K562 (cell line): ENCODE measurements at regions not wholly inside any gene's neighbourhood (a gene's known extent, or its start where the extent isn't known, plus 50 kb on each side); places are given as distances from the start of the nearest gene placed in this dataset.

Experiments
- RFX5 ChIP-seq: IDR thresholded peaks from 2 replicates; pipeline ENCODE4 v1.6.1; 2011; ENCODE audit warnings: low read depth, mild to moderate bottlenecking, improper control_type of control experiment, low read length
- TAF1 ChIP-seq: IDR thresholded peaks from 2 replicates; pipeline ENCODE4 v1.6.1; 2011; ENCODE audit warnings: mild to moderate bottlenecking, low read length, moderate library complexity; ENCODE audit not compliant: insufficient read depth, control insufficient read depth, severe bottlenecking; ENCODE audit errors: extremely low read depth
- ZNF354B ChIP-seq: fragments of 250-450 bp; sonication (Bioruptor Pico); IDR thresholded peaks from 2 replicates; pipeline ENCODE4 v1.4.0; 2020

GRCh38 chr14:76675046-76675445 is 86.2 kb upstream of the VASH1 start:
- TF ChIP-seq ZNF354B (CRISPR knock-in tag) (no peak), RFX5 (no peak), TAF1 (no peak)
